OCI-LY7 (cell line): ENCODE measurements at regions not wholly inside any gene's neighbourhood (a gene's known extent, or its start where the extent isn't known, plus 50 kb on each side); places are given as distances from the start of the nearest gene placed in this dataset.
"Not testable (repeated sequence)": the region's sequence is repeated elsewhere in the genome, so short reads cannot be mapped to it uniquely, and the experiment has no call there.

Source experiments
- BruUV-seq: library from RNA; stranded (reverse); fragments of 400-500 nt; replicated peaks from 2 replicates; lab custom pipeline; 2021; lab: Mats Ljungman, UMichigan
- CTCF ChIA-PET: fragments of 300-600 bp; sonication (Branson Sonifier 250); formaldehyde crosslinking; loops from one replicate; lab custom pipeline; 2022; ENCODE audit warnings: antibody characterized with exemption; ENCODE audit not compliant: unreplicated experiment; lab: Charles Lee
- POLR2A ChIA-PET: fragments of 300-600 bp; sonication (Branson Sonifier 250); formaldehyde crosslinking; loops from one replicate; lab custom pipeline; 2022; ENCODE audit warnings: antibody characterized with exemption; lab: Charles Lee
- DNase-seq: peaks from one replicate; pipeline ENCODE4 v3.0.0-alpha.2; 2015; ENCODE audit warnings: low spot score
- H2AFZ ChIP-seq: fragments of 200-600 bp; sonication (generic), shearing (Covaris generic); 2 replicates; pipeline ENCODE4 v1.6.1; 2014; ENCODE audit warnings: mild to moderate bottlenecking, antibody characterized with exemption, low read length, moderate library complexity
- H3K27ac ChIP-seq: fragments of 200-600 bp; sonication (generic); 2 replicates; pipeline ENCODE4 v1.5.1; 2014; ENCODE audit warnings: mixed run types, low read depth, mild to moderate bottlenecking, moderate library complexity, low read length, inconsistent platforms; ENCODE audit not compliant: poor library complexity, severe bottlenecking
- H3K36me3 ChIP-seq: fragments of 200-600 bp; sonication (generic); 2 replicates; pipeline ENCODE4 v1.6.1; 2014; ENCODE audit warnings: mild to moderate bottlenecking, antibody characterized with exemption, low read length, moderate library complexity, mixed read lengths; ENCODE audit not compliant: insufficient read depth
- H3K4me1 ChIP-seq: fragments of 200-600 bp; sonication (generic); 2 replicates; pipeline ENCODE4 v1.5.1; 2014; ENCODE audit warnings: mild to moderate bottlenecking, low read length; ENCODE audit not compliant: insufficient read depth, poor library complexity, severe bottlenecking
- H3K4me2 ChIP-seq: fragments of 200-600 bp; sonication (generic); 2 replicates; pipeline ENCODE4 v1.6.1; 2014; ENCODE audit warnings: mild to moderate bottlenecking, low read length
- H3K4me3 ChIP-seq: fragments of 200-600 bp; sonication (generic); 2 replicates; pipeline ENCODE4 v1.5.1; 2014; ENCODE audit warnings: mild to moderate bottlenecking, low read depth, low read length; ENCODE audit not compliant: poor library complexity, severe bottlenecking
- H3K79me2 ChIP-seq: fragments of 200-600 bp; sonication (generic); 2 replicates; pipeline ENCODE4 v1.6.1; 2016; ENCODE audit warnings: low read depth, mild to moderate bottlenecking, low read length, moderate library complexity, mixed read lengths; ENCODE audit not compliant: insufficient read depth
- H3K9me2 ChIP-seq: fragments of 200-600 bp; sonication (generic); 2 replicates; pipeline ENCODE4 v1.6.1; 2016; ENCODE audit warnings: mild to moderate bottlenecking, low read length, mixed read lengths; ENCODE audit not compliant: insufficient read depth
- H3K9me3 ChIP-seq: fragments of 200-600 bp; sonication (generic); 2 replicates; pipeline ENCODE4 v1.6.1; 2014; ENCODE audit warnings: mild to moderate bottlenecking, mixed run types, low read length, mixed read lengths
- H4K20me1 ChIP-seq: fragments of 200-600 bp; sonication (generic); 2 replicates; pipeline ENCODE4 v1.6.1; 2014; ENCODE audit warnings: mild to moderate bottlenecking, antibody characterized with exemption, low read length, moderate library complexity, mixed read lengths; ENCODE audit not compliant: insufficient read depth
- CTCF ChIP-seq: fragments of 200-600 bp; sonication (generic); conservative IDR thresholded peaks from 2 replicates; pipeline ENCODE4 v1.5.1; 2014; ENCODE audit warnings: mild to moderate bottlenecking, antibody characterized with exemption, low read length, moderate library complexity, mixed read lengths
- EZH2phosphoT487 ChIP-seq: fragments of 200-600 bp; sonication (generic); IDR thresholded peaks from 2 replicates; pipeline ENCODE4 v1.6.1; 2018; ENCODE audit warnings: low read depth, borderline replicate concordance, mild to moderate bottlenecking, mixed run types, antibody characterized with exemption, low read length, moderate library complexity, mixed read lengths
- intact Hi-C: fragments of 100-400 bp; cut with micrococcal nuclease; formaldehyde crosslinking; loops from one replicate; pipeline ENCODE4 v1.10.0; 2022; ENCODE audit not compliant: unreplicated experiment

GRCh38 chr2:83795777-83796176 is 663.3 kb downstream of the SUCLG1 start:
- TF ChIP-seq CTCF: no peak
- no peak for TF ChIP-seq EZH2phosphoT487
- POLR2A ChIA-PET: no interaction called here
- no peaks in the 10 kb centered on the region for H3K79me2 ChIP-seq
- H3K9me2 ChIP-seq: no peaks in the 10 kb centered on the region
- no peak overlapping the region for H3K4me3 ChIP-seq
- H3K36me3 ChIP-seq: no peaks in the 10 kb centered on the region
- CTCF ChIA-PET: no interaction called here
- intact Hi-C loops: no loop called here
- no peak overlapping the region for H3K27ac ChIP-seq
- no peak for DNase-seq
- BruUV-seq: no TSS peak
- no peak overlapping the region for H3K4me2 ChIP-seq
- H4K20me1 ChIP-seq: no peaks in the 10 kb centered on the region
- no peaks in the 10 kb centered on the region for H3K9me3 ChIP-seq
- no peaks in the 10 kb centered on the region for H3K4me1 ChIP-seq
- no peak overlapping the region for H2AFZ ChIP-seq

- CTCF ChIA-PET, H3K9me2 ChIP-seq, POLR2A ChIA-PET, H3K4me1 ChIP-seq, H3K27ac ChIP-seq, H2AFZ ChIP-seq, H3K4me3 ChIP-seq, H4K20me1 ChIP-seq, intact Hi-C loops, BruUV-seq, H3K79me2 ChIP-seq, DNase-seq, H3K4me2 ChIP-seq, H3K9me3 ChIP-seq, H3K36me3 ChIP-seq: not testable (repeated sequence)
Observed at GRCh38 chr2:83790467-83790866, 668.6 kb downstream of the SUCLG1 start.

- CTCF ChIA-PET, H2AFZ ChIP-seq, H3K9me2 ChIP-seq, H3K27ac ChIP-seq, H3K36me3 ChIP-seq, POLR2A ChIA-PET, H3K4me3 ChIP-seq, H4K20me1 ChIP-seq, H3K9me3 ChIP-seq, H3K79me2 ChIP-seq, DNase-seq, H3K4me2 ChIP-seq, H3K4me1 ChIP-seq, BruUV-seq, intact Hi-C loops: not testable (repeated sequence)
Observed at GRCh38 chr2:83789674-83790073, 669.4 kb downstream of the SUCLG1 start.

GRCh38 chr2:83788938-83789566 is 670.0 kb downstream of the SUCLG1 start:
- H3K4me3 ChIP-seq, H4K20me1 ChIP-seq, DNase-seq, H3K27ac ChIP-seq, H3K36me3 ChIP-seq, POLR2A ChIA-PET, H3K9me2 ChIP-seq, H3K79me2 ChIP-seq, H3K4me2 ChIP-seq, H3K4me1 ChIP-seq, H2AFZ ChIP-seq, CTCF ChIA-PET, intact Hi-C loops, H3K9me3 ChIP-seq, BruUV-seq: not testable (repeated sequence)
